Endothelial cell of umbilical vein (primary cell): ENCODE measurements at regions not wholly inside any gene's neighbourhood (a gene's known extent, or its start where the extent isn't known, plus 50 kb on each side); places are given as distances from the start of the nearest gene placed in this dataset.

Source experiments
- BruUV-seq: library from RNA; stranded (reverse); fragments of 400-500 nt; replicated peaks from 2 replicates; lab custom pipeline; 2021; lab: Mats Ljungman, UMichigan
- CTCF ChIA-PET: fragments of 300-600, 350-600 bp; sonication (Branson Sonifier 250); formaldehyde crosslinking; loops from one replicate; lab custom pipeline; 2021; ENCODE audit warnings: antibody characterized with exemption, inconsistent platforms; lab: Charles Lee
- POLR2A ChIA-PET: fragments of 300-600, 350-600 bp; sonication (Branson Sonifier 250); formaldehyde crosslinking; loops from one replicate; lab custom pipeline; 2021; ENCODE audit warnings: antibody characterized with exemption, inconsistent platforms; lab: Charles Lee
- DNase-seq: peaks from one replicate; pipeline ENCODE4 v3.0.0-alpha.2; 2011; ENCODE audit warnings: low read depth, low spot score
- FAIRE-seq: peaks from 2 replicates; lab custom pipeline; 2011; peaks lifted over from hg19 to GRCh38; lab: Jason Lieb, UNC
- H2AFZ ChIP-seq: 2 replicates; pipeline ENCODE4 v1.6.0; 2012; ENCODE audit warnings: low read depth, low read length, control low read depth, inconsistent platforms
- H3K27ac ChIP-seq: 2 replicates; pipeline ENCODE4 v1.5.1; 2011; ENCODE audit warnings: low read depth, mild to moderate bottlenecking, control low read depth, low read length, moderate library complexity; ENCODE audit not compliant: insufficient read depth
- H3K27me3 ChIP-seq, 2 experiments: 2 replicates each; pipeline versions ENCODE4 v1.6.0 to v1.6.1; 2011; ENCODE audit warnings: low read length in 2 of 2, mixed read lengths in 1 of 2; ENCODE audit not compliant: control insufficient read depth in 2 of 2, insufficient read depth in 2 of 2
- H3K36me3 ChIP-seq, 2 experiments: 2 replicates in 1 of 2; 3 replicates in 1 of 2; pipeline ENCODE4 v1.5.1; 2011; ENCODE audit warnings: low read length in 2 of 2, mild to moderate bottlenecking in 1 of 2, moderate library complexity in 1 of 2; ENCODE audit not compliant: control insufficient read depth in 2 of 2, insufficient read depth in 2 of 2; ENCODE audit errors: extremely low read depth in 1 of 2
- H3K4me1 ChIP-seq: 3 replicates; pipeline ENCODE4 v1.5.1; 2011; ENCODE audit warnings: mild to moderate bottlenecking, low read length; ENCODE audit not compliant: control insufficient read depth, insufficient read depth; ENCODE audit errors: extremely low read depth
- H3K4me2 ChIP-seq: 2 replicates; pipeline ENCODE4 v1.6.1; 2011; ENCODE audit warnings: low read length, control low read depth, mixed read lengths; ENCODE audit not compliant: insufficient read depth
- H3K4me3 ChIP-seq, 3 experiments: fragments of 200-600 bp in 1 of 3; sonication (generic), shearing (Covaris generic) in 1 of 3; replicated peaks in 1 of 3; 2 replicates each; pipeline ENCODE4 v1.5.1; 2011 to 2016; ENCODE audit warnings: control low read depth in 3 of 3, low read length in 3 of 3, mild to moderate bottlenecking in 2 of 3, inconsistent platforms in 1 of 3, low read depth in 1 of 3, moderate library complexity in 1 of 3; ENCODE audit not compliant: insufficient read depth in 1 of 3
- H3K79me2 ChIP-seq: 2 replicates; pipeline ENCODE4 v1.6.0; 2012; ENCODE audit warnings: low read length, inconsistent platforms; ENCODE audit not compliant: control insufficient read depth, insufficient read depth
- H3K9ac ChIP-seq: replicated peaks from 2 replicates; pipeline ENCODE3; 2011; ENCODE audit warnings: low read length, control low read depth; ENCODE audit not compliant: insufficient read depth; ENCODE audit errors: extremely low read depth
- H3K9me1 ChIP-seq: replicated peaks from 3 replicates; pipeline ENCODE4 v1.6.0; 2011; ENCODE audit warnings: mild to moderate bottlenecking, low read length; ENCODE audit not compliant: control insufficient read depth, insufficient read depth; ENCODE audit errors: extremely low read depth
- H3K9me3 ChIP-seq: replicated peaks from 2 replicates; pipeline ENCODE4 v1.5.1; 2012; ENCODE audit warnings: low read length, inconsistent platforms; ENCODE audit not compliant: control insufficient read depth, insufficient read depth
- H4K20me1 ChIP-seq: replicated peaks from 2 replicates; pipeline ENCODE3; 2011; ENCODE audit warnings: mild to moderate bottlenecking, low read length; ENCODE audit not compliant: control insufficient read depth, insufficient read depth; ENCODE audit errors: extremely low read depth
- CTCF ChIP-seq, 2 donors: IDR thresholded peaks; 1 replicate in 1 of 2; 2 replicates in 1 of 2; pipeline ENCODE4 v1.5.1; 2011; ENCODE audit warnings: low read length in 2 of 2, mild to moderate bottlenecking in 2 of 2, moderate library complexity in 2 of 2, control low read depth in 1 of 2, inconsistent platforms in 1 of 2, low read depth in 1 of 2; ENCODE audit not compliant: insufficient read depth in 1 of 2; ENCODE audit errors: extremely low read depth in 1 of 2
- EZH2 ChIP-seq: IDR thresholded peaks from 2 replicates; pipeline ENCODE4 v1.6.1; 2012; ENCODE audit warnings: borderline replicate concordance, low read depth, mild to moderate bottlenecking, moderate library complexity, low read length, inconsistent platforms; ENCODE audit not compliant: severe bottlenecking
- FOS ChIP-seq: IDR thresholded peaks from 2 replicates; pipeline ENCODE4 v1.6.1; 2011; ENCODE audit warnings: mild to moderate bottlenecking, low read length, moderate library complexity, borderline replicate concordance; ENCODE audit not compliant: insufficient read depth
- GATA2 ChIP-seq: IDR thresholded peaks from 2 replicates; pipeline ENCODE4 v1.7.0; 2011; ENCODE audit warnings: low read depth, mild to moderate bottlenecking, moderate library complexity, mixed read lengths, low read length; ENCODE audit not compliant: insufficient read length, insufficient read depth
- JUN ChIP-seq: IDR thresholded peaks from 2 replicates; pipeline ENCODE4 v1.6.1; 2011; ENCODE audit warnings: borderline replicate concordance, low read depth; ENCODE audit not compliant: insufficient read length, insufficient read depth
- MYC ChIP-seq: IDR thresholded peaks from one replicate; pipeline ENCODE4 v1.6.1; 2011; ENCODE audit warnings: mild to moderate bottlenecking, low read depth, low read length
- POLR2A ChIP-seq: IDR thresholded peaks from 2 replicates; pipeline ENCODE4 v1.6.1; 2012; ENCODE audit warnings: low read depth, mild to moderate bottlenecking, control low read depth, low read length
- POLR2AphosphoS5 ChIP-seq: IDR thresholded peaks from 2 replicates; pipeline ENCODE4 v1.6.1; 2012; ENCODE audit warnings: low read depth, mild to moderate bottlenecking, control low read depth, low read length, moderate library complexity; ENCODE audit not compliant: insufficient read depth
- dilution Hi-C: fragments of 300-500 bp; cut with MboI; formaldehyde crosslinking; loops from one replicate; pipeline ENCODE4 v1.15.0; 2019; ENCODE audit warnings: low sequenced_read_pairs; ENCODE audit not compliant: extremely low pct_ligation_motif_present
- intact Hi-C: fragments of 100-400 bp; cut with micrococcal nuclease; formaldehyde crosslinking; loops from one replicate; pipeline ENCODE4 v1.10.0; 2022
- TF ChIP-seq, protein P1 (sequence below): IDR thresholded peaks from 2 replicates; pipeline ENCODE4 v1.6.1; 2011; ENCODE audit not compliant: insufficient read depth, insufficient read length

DNA sequence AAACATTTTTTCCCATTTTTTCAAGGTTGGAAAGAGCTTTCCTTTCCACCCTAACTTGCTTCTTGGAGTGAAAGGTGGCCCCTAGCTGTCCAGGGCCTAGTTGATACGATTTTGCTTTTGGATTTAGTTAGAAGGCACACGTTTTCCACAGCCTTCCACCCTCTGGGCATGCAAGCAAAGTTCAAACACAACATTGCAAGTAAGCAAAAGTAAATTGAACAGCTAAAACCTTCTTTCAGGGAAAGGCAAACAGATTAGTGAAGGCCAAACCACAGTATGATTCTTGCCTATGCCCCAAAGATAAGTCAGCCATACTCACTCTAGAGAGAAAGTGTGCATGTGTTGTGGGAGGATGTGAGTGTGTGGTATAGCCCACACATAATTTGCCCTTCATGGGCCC, 273.7 kb upstream of the KLHL29 start:
- ChIA-PET CTCF (no interaction called here), POLR2A (no interaction called here)
- DNase-seq (no peak), FAIRE-seq (no peak)
- Histone ChIP-seq H3K9ac (no peak overlapping the region), H3K4me1 (no peaks in the 10 kb centered on the region), H4K20me1 (no peaks in the 10 kb centered on the region), H3K4me3 (no peak overlapping the region), H3K27me3 (no peaks in the 10 kb centered on the region), H3K9me1 (no peaks in the 10 kb centered on the region), H3K36me3 (no peaks in the 10 kb centered on the region), H3K79me2 (no peaks in the 10 kb centered on the region), H2AFZ (no peak overlapping the region), H3K4me2 (no peak overlapping the region), H3K9me3 (peaks cover 4% of the 10 kb centered on the region), H3K27ac (no peak overlapping the region)
- intact Hi-C loops, result no loop called here
- BruUV-seq, result no TSS peak
- dilution Hi-C loops, result no loop called here
- TF ChIP-seq CTCF (IDR thresholded peaks at IDR 0.05; ENCODE audit: extremely low read depth in 1 of 2, insufficient read depth in 1 of 2, low read depth in 1 of 2, low read length in 2 of 2), result no peak
- TF ChIP-seq, protein P1, sequence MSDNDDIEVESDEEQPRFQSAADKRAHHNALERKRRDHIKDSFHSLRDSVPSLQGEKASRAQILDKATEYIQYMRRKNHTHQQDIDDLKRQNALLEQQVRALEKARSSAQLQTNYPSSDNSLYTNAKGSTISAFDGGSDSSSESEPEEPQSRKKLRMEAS, result no peak
- TF ChIP-seq POLR2A, result no peak
- no peak for TF ChIP-seq JUN
- TF ChIP-seq MYC, result no peak
- no peak for TF ChIP-seq GATA2
- no peak for TF ChIP-seq EZH2
- no peak for TF ChIP-seq FOS
- no peak for TF ChIP-seq POLR2AphosphoS5
